GM18951 (cell line): ENCODE measurements at regions not wholly inside any gene's neighbourhood (a gene's known extent, or its start where the extent isn't known, plus 50 kb on each side); places are given as distances from the start of the nearest gene placed in this dataset.

Experiments
- POLR2A ChIP-seq: IDR thresholded peaks from 4 replicates; pipeline ENCODE4 v1.6.1; 2011; ENCODE audit warnings: mild to moderate bottlenecking; ENCODE audit not compliant: insufficient read length, insufficient read depth; ENCODE audit errors: extremely low read depth
- in situ Hi-C: fragments of 300-500 bp; cut with MboI; formaldehyde crosslinking; loops from one replicate; pipeline ENCODE4 v1.12.0; 2022; ENCODE audit warnings: low sequenced_read_pairs, mixed read lengths, inconsistent platforms; ENCODE audit not compliant: unreplicated experiment

DNA sequence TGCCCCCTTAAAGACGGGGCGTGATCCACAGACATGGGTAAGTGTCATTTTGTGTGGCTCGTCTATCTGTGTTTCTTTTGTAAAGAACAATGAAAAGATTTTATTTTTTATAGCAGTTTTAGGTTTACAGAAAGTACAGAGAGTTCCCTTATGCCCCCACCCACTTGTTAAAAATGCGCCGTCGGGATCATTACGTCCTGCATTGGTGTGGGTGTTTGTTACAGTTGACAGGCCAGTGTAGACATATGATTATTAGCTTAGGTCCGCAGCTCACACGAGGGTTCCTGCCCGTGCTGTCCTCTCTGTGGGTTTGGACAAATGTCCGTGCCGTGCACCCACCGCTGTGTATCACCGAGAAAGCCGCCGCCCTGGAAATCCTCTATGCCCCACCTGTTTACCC lies 50.5 kb downstream of the RGS12 start:
- in situ Hi-C loops, result no loop called here
- TF ChIP-seq POLR2A, result no peak

DNA sequence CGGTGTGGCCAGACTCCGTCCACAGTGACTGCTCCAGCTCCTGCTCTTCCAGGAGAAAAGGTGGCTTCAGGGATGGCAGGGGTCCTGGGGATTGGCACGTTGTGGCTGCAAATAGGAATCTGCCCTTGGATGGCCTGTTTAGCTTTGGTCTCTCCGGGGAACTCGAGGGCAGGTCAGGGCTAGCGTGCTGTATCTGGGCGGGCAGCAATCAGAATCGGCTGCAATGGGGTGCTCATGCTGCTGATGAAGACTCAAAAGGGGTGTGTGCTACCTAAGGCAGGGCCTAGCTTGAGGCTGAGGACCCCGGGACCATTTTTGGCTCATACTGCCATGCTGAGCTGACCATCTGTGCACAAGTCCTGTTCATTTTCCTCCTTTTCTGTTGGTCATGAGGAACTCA lies 51.3 kb downstream of the RGS12 start:
- in situ Hi-C loops, result no loop called here
- no peak for TF ChIP-seq POLR2A

DNA sequence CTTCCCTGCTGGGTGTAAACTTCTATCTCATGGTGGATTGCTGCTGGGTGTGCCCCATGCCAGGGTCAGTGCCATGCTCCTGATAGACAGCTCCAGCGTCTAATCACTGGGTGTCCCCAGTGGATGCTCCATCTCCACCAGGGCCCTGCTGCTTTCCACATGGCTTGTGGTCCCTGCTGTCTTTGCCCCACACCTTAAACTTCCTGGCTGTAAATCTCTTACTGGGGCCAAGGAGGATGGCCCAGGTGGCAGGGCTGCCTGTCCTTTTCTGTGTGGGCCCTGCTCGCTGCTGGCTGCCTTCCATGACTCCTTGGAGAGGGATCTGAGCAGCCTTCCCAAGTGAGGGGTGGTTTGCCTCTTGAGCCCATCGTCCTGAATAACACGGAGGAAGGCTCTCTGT lies 51.8 kb downstream of the RGS12 start:
- TF ChIP-seq POLR2A, result no peak
- in situ Hi-C loops, result no loop called here

DNA sequence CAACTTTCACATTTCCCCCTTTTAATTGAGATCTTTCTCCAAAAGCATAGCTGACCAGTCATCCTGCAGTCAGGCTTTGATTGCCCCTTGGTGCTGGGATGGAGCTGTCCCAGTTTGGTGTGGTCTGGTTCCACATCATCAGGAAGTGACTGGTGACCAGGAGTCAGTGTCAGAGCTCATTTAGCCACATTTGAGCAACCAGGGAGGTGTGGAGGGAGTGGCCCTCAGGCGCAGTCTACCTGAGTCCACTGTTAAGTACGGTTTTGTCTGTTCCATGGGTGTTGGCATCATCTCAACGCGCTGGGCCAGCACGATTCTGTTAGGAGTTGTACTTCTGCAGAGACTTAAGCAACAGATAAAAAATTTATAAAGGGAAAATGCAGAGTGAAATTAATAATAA lies 52.6 kb downstream of the RGS12 start:
- no peak for TF ChIP-seq POLR2A
- in situ Hi-C loops, result loop anchor here (5.0 kb wide), 1 partner anchor 102 kb away; no protein-coding TSS in a partner anchor

DNA sequence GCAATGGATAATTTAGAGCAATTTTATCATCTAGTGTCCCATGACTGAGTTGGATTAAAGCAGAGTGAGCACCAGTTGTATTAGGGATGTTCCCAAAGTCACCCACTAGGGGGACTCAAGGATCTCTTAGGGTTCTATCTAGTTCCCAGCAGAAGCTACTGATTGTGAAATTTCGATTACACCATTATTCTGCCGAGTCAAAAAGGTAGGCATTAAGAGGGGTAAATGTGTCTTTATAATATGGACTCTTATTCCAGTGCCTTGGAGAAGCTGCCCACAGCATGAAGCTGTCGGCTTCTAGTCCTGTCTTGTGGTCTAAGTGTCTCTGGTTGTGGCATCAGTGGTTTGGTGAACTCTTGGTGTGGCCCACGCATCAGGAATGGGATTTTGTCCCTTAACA lies 53.3 kb downstream of the RGS12 start:
- in situ Hi-C loops, result loop anchor here (5.0 kb wide), 1 partner anchor 101 kb away; no protein-coding TSS in a partner anchor
- no peak for TF ChIP-seq POLR2A

DNA sequence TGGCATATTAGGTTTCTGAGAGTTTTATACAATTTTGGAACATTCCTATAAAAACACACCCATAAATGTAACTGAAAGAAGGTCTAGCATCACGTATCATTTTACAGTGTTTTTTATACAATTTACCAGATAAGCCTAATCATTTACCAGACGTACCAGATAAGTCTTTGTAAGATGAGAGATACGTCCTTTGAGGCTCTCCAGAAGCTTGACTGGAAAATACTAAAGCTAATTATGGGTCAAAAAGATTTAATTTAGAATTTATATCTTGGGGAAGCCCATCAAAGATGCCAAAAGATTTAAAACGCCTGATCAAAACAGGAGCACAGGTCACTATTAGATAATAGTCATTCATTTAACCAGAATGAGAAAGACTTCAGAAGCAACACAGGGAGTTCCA lies 55.0 kb downstream of the RGS12 start:
- TF ChIP-seq POLR2A, result no peak
- in situ Hi-C loops, result loop anchor here (5.0 kb wide), 1 partner anchor 99 kb away; no protein-coding TSS in a partner anchor

DNA sequence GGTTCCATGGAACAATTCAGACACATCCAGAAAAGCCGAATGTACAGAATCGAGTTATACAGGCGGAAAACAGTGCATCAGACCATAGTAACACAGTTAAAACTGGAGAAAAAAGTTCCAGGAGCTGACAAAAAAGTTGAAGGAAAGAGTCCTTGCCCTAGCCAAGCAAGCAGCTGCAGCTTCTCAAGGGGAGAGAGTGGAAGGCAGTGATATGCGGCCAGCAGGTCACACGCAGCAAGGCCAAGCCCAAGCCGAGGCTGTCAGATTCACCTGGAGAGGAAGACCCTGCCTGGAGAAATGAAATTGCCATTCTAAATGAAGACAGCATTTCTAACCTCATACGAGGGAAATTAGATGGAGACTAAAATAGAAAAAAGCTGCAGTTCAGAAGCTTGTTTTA lies 55.8 kb downstream of the RGS12 start:
- in situ Hi-C loops, result loop anchor here (5.0 kb wide), 1 partner anchor 99 kb away; no protein-coding TSS in a partner anchor
- TF ChIP-seq POLR2A, result no peak

DNA sequence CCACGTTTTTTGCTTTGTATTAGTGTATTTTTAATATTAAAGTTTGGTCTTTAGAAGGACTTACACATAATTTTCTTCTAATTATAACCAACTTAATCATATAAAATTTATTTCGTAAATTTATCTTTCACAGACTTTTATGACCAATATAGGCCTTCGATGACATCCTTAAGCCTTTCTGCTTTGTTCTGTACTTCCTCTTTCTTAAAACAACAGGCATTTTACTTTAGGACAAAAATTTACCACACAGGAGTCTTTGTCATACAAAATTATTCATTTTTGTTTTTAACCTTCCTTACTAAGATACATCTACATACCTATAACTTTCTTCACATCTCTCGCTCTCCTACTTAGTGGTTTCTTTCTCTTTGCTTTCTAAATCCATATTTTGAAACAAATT lies 56.3 kb downstream of the RGS12 start:
- no peak for TF ChIP-seq POLR2A
- in situ Hi-C loops, result loop anchor here (5.0 kb wide), 1 partner anchor 98 kb away; no protein-coding TSS in a partner anchor

DNA sequence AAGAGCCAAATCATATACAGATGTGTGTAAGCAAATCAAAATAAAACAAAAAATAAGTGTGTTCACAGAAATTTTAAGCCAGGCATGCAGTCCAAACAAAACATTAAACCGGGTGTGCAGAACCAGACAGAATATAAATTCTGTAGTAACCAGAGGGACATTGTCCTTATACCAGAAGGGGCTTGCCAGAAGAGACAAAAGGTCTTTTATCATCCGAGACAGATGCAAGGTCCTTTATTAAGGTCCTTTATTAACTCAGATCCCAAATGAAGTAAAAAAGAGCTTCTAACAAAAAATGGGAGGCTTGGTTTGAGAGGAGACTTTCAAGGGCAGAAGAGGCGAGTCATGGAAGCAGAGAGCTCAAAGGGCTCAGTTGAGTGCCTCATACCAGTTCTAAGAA lies 59.2 kb downstream of the RGS12 start:
- in situ Hi-C loops, result no loop called here
- no peak for TF ChIP-seq POLR2A

DNA sequence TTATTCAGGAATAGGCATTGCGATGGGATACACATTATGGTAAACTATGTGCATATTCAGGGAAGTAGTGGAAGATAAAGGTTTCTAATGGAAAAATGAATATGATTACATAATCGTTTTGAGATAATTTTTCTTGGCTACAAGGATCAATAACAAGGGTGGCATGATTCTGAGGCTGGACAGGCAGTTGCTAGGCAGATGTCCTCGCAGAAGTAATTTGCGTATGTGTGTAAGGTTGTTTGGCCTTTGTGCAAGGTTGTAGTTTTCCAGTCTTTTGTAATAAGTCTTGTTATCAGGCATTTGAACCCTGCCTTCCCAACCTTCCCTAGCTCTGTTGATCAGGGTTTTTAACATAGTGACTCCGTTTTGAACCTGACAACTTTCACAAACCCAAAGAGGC lies 59.7 kb downstream of the RGS12 start:
- TF ChIP-seq POLR2A, result no peak

DNA sequence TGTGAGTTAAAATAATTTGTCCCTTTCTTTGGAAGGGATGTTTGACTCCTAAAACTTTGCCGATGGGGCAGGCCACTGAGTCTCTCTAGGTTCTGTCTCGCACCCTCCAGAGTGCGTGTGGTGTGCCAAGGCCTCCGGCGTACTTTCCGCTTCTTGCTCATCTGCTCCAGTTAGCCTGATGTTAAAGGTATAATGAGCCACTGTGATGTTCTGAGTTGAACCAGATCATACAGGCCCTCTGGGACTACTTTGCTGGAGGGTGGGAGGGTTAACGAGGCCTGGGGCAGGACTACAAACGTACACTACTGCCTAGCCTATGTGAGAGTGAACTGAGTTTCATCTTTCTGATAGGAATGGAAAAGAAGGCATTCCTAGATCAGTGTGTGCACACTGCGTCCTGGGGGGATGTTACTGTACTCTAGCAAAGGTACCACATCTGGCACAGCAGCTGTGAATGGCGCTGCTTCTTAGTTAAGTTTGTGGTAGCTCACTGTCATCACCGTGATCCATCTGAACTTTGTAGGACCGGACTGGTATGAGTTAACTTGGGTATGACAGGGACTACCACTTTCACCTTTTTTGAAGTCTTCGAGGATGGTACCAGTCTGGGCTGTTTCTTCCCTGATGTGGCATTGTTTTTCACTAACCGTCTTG lies 60.2 kb downstream of the RGS12 start:
- no peak for TF ChIP-seq POLR2A
- in situ Hi-C loops, result no loop called here

More for the DNA sequence above, 59.7 kb downstream of the RGS12 start:
- in situ Hi-C loops, result no loop called here

DNA sequence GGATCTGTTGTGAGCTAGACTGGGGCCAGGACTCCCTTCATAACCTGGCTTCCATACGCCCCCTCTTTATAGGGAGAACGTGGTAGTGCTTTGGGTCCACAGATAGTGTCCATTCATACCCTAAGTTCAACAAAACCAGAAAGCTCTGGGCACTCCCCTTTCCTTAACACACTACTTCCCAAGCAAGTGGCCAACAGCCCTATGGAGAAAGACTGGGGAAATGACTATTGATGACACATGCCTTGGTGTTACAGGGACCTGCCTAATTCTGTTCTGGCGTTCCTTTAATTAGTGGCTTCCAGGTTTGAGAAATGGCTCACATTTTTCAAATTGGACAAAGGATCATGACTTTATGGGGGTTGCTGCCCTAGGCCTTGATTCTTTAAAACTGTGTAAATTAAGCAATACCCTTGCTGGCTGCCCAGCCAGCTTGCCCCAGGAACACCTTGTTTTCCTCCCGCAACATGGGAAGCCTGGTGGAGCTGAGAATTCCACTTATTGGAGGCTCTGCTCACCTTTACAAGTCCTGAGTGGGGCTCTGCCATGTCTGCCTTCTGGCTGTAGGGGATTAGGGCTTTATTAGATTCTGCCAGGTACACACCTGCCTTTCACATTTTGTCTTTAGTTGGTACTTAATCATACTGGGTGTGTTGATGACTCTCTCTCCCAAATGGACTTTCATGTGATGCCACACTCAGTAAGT lies 61.1 kb downstream of the RGS12 start:
- in situ Hi-C loops, result no loop called here
- no peak for TF ChIP-seq POLR2A

DNA sequence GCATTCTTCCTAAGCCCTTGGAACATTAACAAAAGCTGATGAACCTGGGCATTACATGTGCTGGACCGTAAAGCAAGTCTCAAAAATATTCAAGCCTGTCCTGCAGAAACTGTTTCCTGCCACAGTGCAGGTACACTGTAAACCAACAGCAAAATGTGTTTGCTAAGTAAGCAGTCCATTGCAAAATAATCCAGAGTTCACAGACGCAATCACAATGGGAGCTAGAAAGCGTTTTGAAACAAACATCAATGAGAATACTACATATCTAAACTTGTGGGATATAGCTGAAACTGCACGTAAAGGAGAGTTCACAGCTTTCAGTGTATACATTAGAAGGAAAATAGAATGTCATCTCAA lies 61.6 kb downstream of the RGS12 start:
- in situ Hi-C loops, result no loop called here
- no peak for TF ChIP-seq POLR2A

DNA sequence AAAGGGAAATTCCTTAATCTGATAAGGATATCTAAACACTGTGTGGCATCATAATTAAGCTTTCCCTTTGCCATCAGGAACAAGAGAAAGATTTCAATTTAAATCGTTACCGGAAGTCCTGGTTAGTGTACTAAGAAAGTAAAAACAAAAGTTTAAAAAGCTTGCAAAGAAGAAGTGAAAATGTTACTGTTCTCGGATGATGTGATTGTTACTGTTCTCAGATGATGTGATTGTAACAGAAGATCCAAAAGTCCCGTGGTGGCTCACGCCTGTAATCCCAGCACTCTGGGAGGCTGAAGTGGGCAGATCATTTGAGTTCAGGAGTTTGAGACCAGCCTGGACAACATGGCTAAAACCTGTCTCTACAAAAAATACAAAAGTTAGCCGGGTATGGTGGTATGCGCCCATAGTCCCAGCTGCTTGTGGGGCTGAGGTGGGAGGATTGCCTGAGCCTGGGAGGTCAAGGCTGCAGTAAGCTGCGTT lies 62.5 kb downstream of the RGS12 start:
- no peak for TF ChIP-seq POLR2A
- in situ Hi-C loops, result no loop called here
